DND-41 (cell line): ENCODE measurements at regions not wholly inside any gene's neighbourhood (a gene's known extent, or its start where the extent isn't known, plus 50 kb on each side); places are given as distances from the start of the nearest gene placed in this dataset.

Source experiments
- CTCF ChIP-seq: IDR thresholded peaks from 2 replicates; pipeline ENCODE4 v1.5.1; 2012; ENCODE audit warnings: borderline replicate concordance, low read length, moderate library complexity, mild to moderate bottlenecking; ENCODE audit not compliant: poor library complexity, severe bottlenecking; ENCODE audit errors: extremely low read depth
- EZH2 ChIP-seq: IDR thresholded peaks from 3 replicates; pipeline ENCODE4 v1.6.1; 2012; ENCODE audit warnings: borderline replicate concordance, low read depth, mild to moderate bottlenecking, moderate library complexity, low read length, inconsistent platforms; ENCODE audit not compliant: severe bottlenecking

DNA sequence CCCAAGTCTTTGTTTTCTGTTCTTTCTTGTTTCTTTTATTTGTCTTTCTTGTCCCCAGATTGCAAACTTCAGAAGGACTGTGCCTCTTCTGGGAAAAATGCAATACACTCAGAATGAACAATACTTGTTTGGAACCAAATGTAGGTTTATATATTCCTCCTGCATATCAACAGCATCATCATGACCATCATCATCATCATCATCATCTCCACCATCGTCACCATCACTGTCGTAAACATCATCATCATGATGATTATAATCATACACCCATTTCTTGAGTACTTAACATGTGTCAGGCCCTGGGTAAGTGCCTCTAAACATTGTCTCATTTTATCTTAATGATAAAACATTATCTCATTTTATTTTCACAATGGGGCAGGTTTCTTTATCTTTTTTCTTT is 476.8 kb downstream of the CCSER2 start:
- TF ChIP-seq EZH2 (no peak), CTCF (no peak)
